Prostate gland (tissue), 2 donors: ENCODE measurements at regions not wholly inside any gene's neighbourhood (a gene's known extent, or its start where the extent isn't known, plus 50 kb on each side); places are given as distances from the start of the nearest gene placed in this dataset.

Experiments used
- DNase-seq: peaks from one replicate; pipeline ENCODE4 v3.0.0-alpha.2; 2019; ENCODE audit warnings: low spot score
- H3K27ac ChIP-seq, 2 donors: fragments of 200-600 bp; sonication (generic); 2 replicates each; pipeline ENCODE4 v1.5.1; 2017 to 2019
- H3K27me3 ChIP-seq: fragments of 200-600 bp; sonication (generic); replicated peaks from 2 replicates; pipeline ENCODE4 v1.5.1; 2019; ENCODE audit not compliant: insufficient read depth
- H3K36me3 ChIP-seq, 2 donors: fragments of 200-600 bp; sonication (generic); 1 replicate in 1 of 2; 2 replicates in 1 of 2; pipeline versions ENCODE4 v1.5.1 to v1.8.1; 2017 to 2019
- H3K4me1 ChIP-seq: fragments of 200-600 bp; sonication (generic); replicated peaks from 2 replicates; pipeline ENCODE4 v1.5.1; 2019
- H3K4me3 ChIP-seq, 2 donors: fragments of 200-600 bp; sonication (generic); 2 replicates each; pipeline ENCODE4 v1.5.1; 2017 to 2019
- H3K9me3 ChIP-seq: fragments of 200-600 bp; sonication (generic); 2 replicates; pipeline ENCODE4 v1.5.1; 2017
- CTCF ChIP-seq, 4 experiments: fragments of 200-600 bp in 2 of 4; fragments of 450-650 bp in 2 of 4; sonication (generic) in 2 of 4; IDR thresholded peaks; 1 replicate in 3 of 4; 2 replicates in 1 of 4; pipeline ENCODE4 v1.5.1; 2016 to 2019; ENCODE audit warnings: antibody characterized with exemption in 4 of 4, mild to moderate bottlenecking in 2 of 4, moderate library complexity in 2 of 4
- POLR2A ChIP-seq: fragments of 450-650 bp; IDR thresholded peaks from one replicate; pipeline ENCODE4 v1.6.1; 2016; ENCODE audit warnings: antibody characterized with exemption, mild to moderate bottlenecking
- POLR2AphosphoS5 ChIP-seq: sonication (generic); formaldehyde crosslinking; IDR thresholded peaks from one replicate; pipeline ENCODE4 v1.6.1; 2017; ENCODE audit warnings: antibody characterized with exemption
- WGBS: methylation state at CpG from one replicate; pipeline ENCODE4 v1.1.5; 2018; 5-methylcytosine and 5-hydroxymethylcytosine counted together
- intact Hi-C: fragments of 100-400 bp; cut with DNase I; formaldehyde crosslinking; loops from one replicate; pipeline ENCODE4 v1.14.2; 2022

- Histone ChIP-seq H3K27me3 (peaks cover 16% of the 10 kb centered on the region), H3K4me3 (no peak overlapping the region), H3K4me1 (no peaks in the 10 kb centered on the region), H3K27ac (no peak overlapping the region), H3K9me3 (no peaks in the 10 kb centered on the region), H3K36me3 (no peaks in the 10 kb centered on the region)
- 60% methylated on average over 2 of the region's 2 CpGs for WGBS
- intact Hi-C loops: no loop called here
- TF ChIP-seq POLR2AphosphoS5: no peak
- TF ChIP-seq POLR2A: no peak
- no peak for TF ChIP-seq CTCF (IDR thresholded peaks at IDR 0.05)
- DNase-seq: no peak
These were observed 266.8 kb downstream of the ABHD5 start for GRCh38 chr3:43957553-43957952.

GRCh38 chr3:43958005-43958770, 267.4 kb downstream of the ABHD5 start:
- no peak for TF ChIP-seq POLR2AphosphoS5
- TF ChIP-seq CTCF (IDR thresholded peaks at IDR 0.05): no peak
- TF ChIP-seq POLR2A: no peak
- H3K4me1 ChIP-seq: no peaks in the 10 kb centered on the region
- DNase-seq: no peak
- no peaks in the 10 kb centered on the region for H3K36me3 ChIP-seq
- intact Hi-C loops: no loop called here
- 71% methylated on average over 16 of the region's 16 CpGs for WGBS
- H3K9me3 ChIP-seq: no peaks in the 10 kb centered on the region
- no peak overlapping the region for H3K27ac ChIP-seq
- H3K27me3 ChIP-seq: peaks cover 17% of the 10 kb centered on the region
- H3K4me3 ChIP-seq: no peak overlapping the region

GRCh38 chr3:43958973-43959372, 268.2 kb downstream of the ABHD5 start:
- Histone ChIP-seq H3K4me3 (no peak overlapping the region), H3K27me3 (peaks cover 14% of the 10 kb centered on the region), H3K27ac (no peak overlapping the region), H3K4me1 (no peaks in the 10 kb centered on the region), H3K36me3 (no peaks in the 10 kb centered on the region), H3K9me3 (no peaks in the 10 kb centered on the region)
- intact Hi-C loops: no loop called here
- 97% methylated on average over 3 of the region's 3 CpGs for WGBS
- DNase-seq: no peak
- TF ChIP-seq POLR2AphosphoS5 (no peak), POLR2A (no peak), CTCF (IDR thresholded peaks at IDR 0.05) (no peak)

- no peaks in the 10 kb centered on the region for H3K4me1 ChIP-seq
- no peaks in the 10 kb centered on the region for H3K9me3 ChIP-seq
- TF ChIP-seq POLR2AphosphoS5 (no peak), POLR2A (no peak), CTCF (IDR thresholded peaks at IDR 0.05) (no peak)
- peaks cover 14% of the 10 kb centered on the region for H3K27me3 ChIP-seq
- intact Hi-C loops: no loop called here
- DNase-seq: no peak
- WGBS: 77% methylated on average over 10 of the region's 10 CpGs
- H3K27ac ChIP-seq: no peak overlapping the region
- H3K4me3 ChIP-seq: no peak overlapping the region
- no peaks in the 10 kb centered on the region for H3K36me3 ChIP-seq
These were observed 269.0 kb downstream of the ABHD5 start for GRCh38 chr3:43959498-43960447.
